ENCODE measurements at regions not wholly inside any gene's neighbourhood (a gene's known extent, or its start where the extent isn't known, plus 50 kb on each side); places are given as distances from the start of the nearest gene placed in this dataset.

DNA sequence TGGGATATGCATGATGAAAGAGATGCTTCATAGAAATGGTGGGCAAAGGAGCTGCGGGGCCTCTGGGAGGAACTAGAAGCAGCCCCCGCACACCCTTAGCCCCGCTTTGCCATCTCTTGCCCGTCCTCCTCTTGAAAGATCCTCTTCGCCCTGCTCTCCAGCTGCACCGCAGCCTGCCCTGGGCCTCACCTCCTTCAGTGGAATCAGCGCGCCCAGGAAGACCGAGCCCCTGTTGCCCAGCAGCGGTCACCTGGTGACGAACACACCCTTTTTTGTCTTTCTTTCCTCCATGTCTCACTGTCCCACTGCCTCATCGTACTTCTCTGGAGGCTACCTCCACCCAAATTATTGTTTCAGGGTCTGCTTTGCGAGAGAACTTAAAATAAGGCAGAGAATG, 807.6 kb downstream of the UQCRFS1 start:
- H2AFZ ChIP-seq (ENCODE audit: low read length): no peak overlapping the region
- WGBS, 2 donors (ENCODE audit: extremely low coverage in 2 of 2, insufficient read length in 2 of 2, insufficient replicate concordance in 1 of 2): no CpG with 5 or more reads among the region's 13 CpGs
- no peaks in the 10 kb centered on the region for H3K27me3 ChIP-seq (ENCODE audit: control insufficient read depth in 3 of 3, insufficient read depth in 3 of 3, low read depth in 1 of 3, low read length in 3 of 3)
- DNase-seq (ENCODE audit: low spot score): no peak
- H3K27ac ChIP-seq (replicated peaks; ENCODE audit: low read length): no peak overlapping the region
- no peak overlapping the region for H4K91ac ChIP-seq (ENCODE audit: low read depth, low read length, poor library complexity)
- no peak overlapping the region for H3K9ac ChIP-seq (ENCODE audit: low read depth, low read length, poor library complexity)
- no peak overlapping the region for H4K8ac ChIP-seq (ENCODE audit: low read depth, low read length)
- no peak overlapping the region for H3K23ac ChIP-seq (ENCODE audit: low read depth, low read length, poor library complexity)
- peak overlapping the region; percentile 64 for H2BK15ac ChIP-seq (ENCODE audit: low read length)
- H3K14ac ChIP-seq (ENCODE audit: low read length): no peak overlapping the region
- H2BK120ac ChIP-seq (ENCODE audit: low read depth, low read length): no peak overlapping the region
- no peak overlapping the region for H3K4me3 ChIP-seq (ENCODE audit: low read length in 2 of 2)
- no peak overlapping the region for H2BK5ac ChIP-seq (ENCODE audit: low read length)
- H3K4ac ChIP-seq (ENCODE audit: low read length): no peak overlapping the region
- no peak overlapping the region for H3K4me2 ChIP-seq (ENCODE audit: insufficient read depth, low read length, poor library complexity, severe bottlenecking)
- no peak overlapping the region for H2AK5ac ChIP-seq (ENCODE audit: low read depth, low read length)
- no peaks in the 10 kb centered on the region for H3K36me3 ChIP-seq (replicated peaks in 1 of 2; ENCODE audit: control insufficient read depth in 2 of 2, insufficient read depth in 2 of 2, low read length in 2 of 2)
- peaks cover 0 to 12% of the 10 kb centered on the region in 2 donors for H3K4me1 ChIP-seq (ENCODE audit: control insufficient read depth in 2 of 2, insufficient read depth in 1 of 2, low read depth in 1 of 2, low read length in 2 of 2)
- H3K9me3 ChIP-seq (replicated peaks in 1 of 2; ENCODE audit: control insufficient read depth in 2 of 2, insufficient read depth in 1 of 2, low read depth in 1 of 2, low read length in 2 of 2): no peaks in the 10 kb centered on the region
- no peak overlapping the region for H2BK12ac ChIP-seq (ENCODE audit: low read length)
- H3K18ac ChIP-seq (ENCODE audit: low read length): no peak overlapping the region
- no peaks in the 10 kb centered on the region for H3K79me1 ChIP-seq (ENCODE audit: low read depth, low read length)

GRCh38 chr19:28404472-28404871, 808.5 kb downstream of the UQCRFS1 start:
- Histone ChIP-seq H3K4me2 (ENCODE audit: insufficient read depth, low read length, poor library complexity, severe bottlenecking) (no peak overlapping the region), H3K4me3 (ENCODE audit: low read length in 2 of 2) (no peak overlapping the region), H2AFZ (ENCODE audit: low read length) (no peak overlapping the region), H3K79me1 (ENCODE audit: low read depth, low read length) (no peaks in the 10 kb centered on the region), H2AK5ac (ENCODE audit: low read depth, low read length) (no peak overlapping the region), H3K4ac (ENCODE audit: low read length) (no peak overlapping the region), H3K27me3 (ENCODE audit: control insufficient read depth in 3 of 3, insufficient read depth in 3 of 3, low read depth in 1 of 3, low read length in 3 of 3) (no peaks in the 10 kb centered on the region), H2BK12ac (ENCODE audit: low read length) (no peak overlapping the region), H4K91ac (ENCODE audit: low read depth, low read length, poor library complexity) (no peak overlapping the region), H3K18ac (ENCODE audit: low read length) (no peak overlapping the region), H3K14ac (ENCODE audit: low read length) (no peak overlapping the region), H3K27ac (replicated peaks; ENCODE audit: low read length) (no peak overlapping the region), H3K9ac (ENCODE audit: low read depth, low read length, poor library complexity) (no peak overlapping the region), H2BK15ac (ENCODE audit: low read length) (no peak overlapping the region), H3K23ac (ENCODE audit: low read depth, low read length, poor library complexity) (no peak overlapping the region), H2BK5ac (ENCODE audit: low read length) (no peak overlapping the region), H3K4me1 (ENCODE audit: control insufficient read depth in 2 of 2, insufficient read depth in 1 of 2, low read depth in 1 of 2, low read length in 2 of 2) (peaks cover 0 to 12% of the 10 kb centered on the region in 2 donors), H3K36me3 (replicated peaks in 1 of 2; ENCODE audit: control insufficient read depth in 2 of 2, insufficient read depth in 2 of 2, low read length in 2 of 2) (no peaks in the 10 kb centered on the region), H3K9me3 (replicated peaks in 1 of 2; ENCODE audit: control insufficient read depth in 2 of 2, insufficient read depth in 1 of 2, low read depth in 1 of 2, low read length in 2 of 2) (no peaks in the 10 kb centered on the region), H2BK120ac (ENCODE audit: low read depth, low read length) (no peak overlapping the region), H4K8ac (ENCODE audit: low read depth, low read length) (no peak overlapping the region)
- no CpG with 5 or more reads among the region's 4 CpGs for WGBS, 2 donors (ENCODE audit: extremely low coverage in 2 of 2, insufficient read length in 2 of 2, insufficient replicate concordance in 1 of 2)
- no peak for DNase-seq (ENCODE audit: low spot score)

GRCh38 chr19:28403690-28404089, 809.3 kb downstream of the UQCRFS1 start:
- no peak overlapping the region for H3K4me3 ChIP-seq (ENCODE audit: low read length in 2 of 2)
- H3K4ac ChIP-seq (ENCODE audit: low read length): no peak overlapping the region
- H3K4me1 ChIP-seq (ENCODE audit: control insufficient read depth in 2 of 2, insufficient read depth in 1 of 2, low read depth in 1 of 2, low read length in 2 of 2): peaks cover 0 to 12% of the 10 kb centered on the region in 2 donors
- no peak overlapping the region for H4K91ac ChIP-seq (ENCODE audit: low read depth, low read length, poor library complexity)
- no peaks in the 10 kb centered on the region for H3K79me1 ChIP-seq (ENCODE audit: low read depth, low read length)
- no peak overlapping the region for H2BK12ac ChIP-seq (ENCODE audit: low read length)
- H3K9me3 ChIP-seq (replicated peaks in 1 of 2; ENCODE audit: control insufficient read depth in 2 of 2, insufficient read depth in 1 of 2, low read depth in 1 of 2, low read length in 2 of 2): no peaks in the 10 kb centered on the region
- no peak overlapping the region for H2BK5ac ChIP-seq (ENCODE audit: low read length)
- H4K8ac ChIP-seq (ENCODE audit: low read depth, low read length): no peak overlapping the region
- H3K36me3 ChIP-seq (replicated peaks in 1 of 2; ENCODE audit: control insufficient read depth in 2 of 2, insufficient read depth in 2 of 2, low read length in 2 of 2): no peaks in the 10 kb centered on the region
- H3K14ac ChIP-seq (ENCODE audit: low read length): no peak overlapping the region
- no peak overlapping the region for H3K9ac ChIP-seq (ENCODE audit: low read depth, low read length, poor library complexity)
- H2BK15ac ChIP-seq (ENCODE audit: low read length): no peak overlapping the region
- no peak overlapping the region for H2AK5ac ChIP-seq (ENCODE audit: low read depth, low read length)
- H2BK120ac ChIP-seq (ENCODE audit: low read depth, low read length): no peak overlapping the region
- H3K23ac ChIP-seq (ENCODE audit: low read depth, low read length, poor library complexity): no peak overlapping the region
- H3K4me2 ChIP-seq (ENCODE audit: insufficient read depth, low read length, poor library complexity, severe bottlenecking): no peak overlapping the region
- WGBS, 2 donors (ENCODE audit: extremely low coverage in 2 of 2, insufficient read length in 2 of 2, insufficient replicate concordance in 1 of 2): no CpG with 5 or more reads among the region's 8 CpGs
- no peak overlapping the region for H3K27ac ChIP-seq (replicated peaks; ENCODE audit: low read length)
- no peak for DNase-seq (ENCODE audit: low spot score)
- H3K27me3 ChIP-seq (ENCODE audit: control insufficient read depth in 3 of 3, insufficient read depth in 3 of 3, low read depth in 1 of 3, low read length in 3 of 3): no peaks in the 10 kb centered on the region
- peak overlapping the region; percentile 23 for H3K18ac ChIP-seq (ENCODE audit: low read length)
- no peak overlapping the region for H2AFZ ChIP-seq (ENCODE audit: low read length)

GRCh38 chr19:28402701-28403290, 810.2 kb downstream of the UQCRFS1 start:
- Histone ChIP-seq H3K27ac (replicated peaks; ENCODE audit: low read length) (no peak overlapping the region), H2BK12ac (ENCODE audit: low read length) (no peak overlapping the region), H3K4me1 (ENCODE audit: control insufficient read depth in 2 of 2, insufficient read depth in 1 of 2, low read depth in 1 of 2, low read length in 2 of 2) (peaks cover 0 to 12% of the 10 kb centered on the region in 2 donors), H3K9ac (ENCODE audit: low read depth, low read length, poor library complexity) (peak overlapping the region; percentile 47), H3K36me3 (replicated peaks in 1 of 2; ENCODE audit: control insufficient read depth in 2 of 2, insufficient read depth in 2 of 2, low read length in 2 of 2) (no peaks in the 10 kb centered on the region), H3K27me3 (ENCODE audit: control insufficient read depth in 3 of 3, insufficient read depth in 3 of 3, low read depth in 1 of 3, low read length in 3 of 3) (no peaks in the 10 kb centered on the region), H2BK15ac (ENCODE audit: low read length) (no peak overlapping the region), H3K9me3 (replicated peaks in 1 of 2; ENCODE audit: control insufficient read depth in 2 of 2, insufficient read depth in 1 of 2, low read depth in 1 of 2, low read length in 2 of 2) (no peaks in the 10 kb centered on the region), H3K79me1 (ENCODE audit: low read depth, low read length) (no peaks in the 10 kb centered on the region), H2AK5ac (ENCODE audit: low read depth, low read length) (no peak overlapping the region), H3K18ac (ENCODE audit: low read length) (no peak overlapping the region), H3K4me3 (ENCODE audit: low read length in 2 of 2) (no peak overlapping the region), H3K4me2 (ENCODE audit: insufficient read depth, low read length, poor library complexity, severe bottlenecking) (no peak overlapping the region), H2BK120ac (ENCODE audit: low read depth, low read length) (no peak overlapping the region), H4K91ac (ENCODE audit: low read depth, low read length, poor library complexity) (no peak overlapping the region), H3K23ac (ENCODE audit: low read depth, low read length, poor library complexity) (no peak overlapping the region), H4K8ac (ENCODE audit: low read depth, low read length) (no peak overlapping the region), H3K14ac (ENCODE audit: low read length) (no peak overlapping the region), H2BK5ac (ENCODE audit: low read length) (no peak overlapping the region), H3K4ac (ENCODE audit: low read length) (no peak overlapping the region), H2AFZ (ENCODE audit: low read length) (no peak overlapping the region)
- no peak for DNase-seq (ENCODE audit: low spot score)
- no CpG with 5 or more reads among the region's 13 CpGs for WGBS, 2 donors (ENCODE audit: extremely low coverage in 2 of 2, insufficient read length in 2 of 2, insufficient replicate concordance in 1 of 2)

Data from neuronal stem cell (in vitro differentiated cells).